Skin of body (tissue), 1 donor: ENCODE measurements at regions not wholly inside any gene's neighbourhood (a gene's known extent, or its start where the extent isn't known, plus 50 kb on each side); places are given as distances from the start of the nearest gene placed in this dataset.

Source experiments
- DNase-seq: peaks from one replicate; lab custom pipeline; 2025; lab: John Stamatoyannopoulos, UW

- DNase-seq: no peak
These were observed 225.3 kb upstream of the LNX1 start for GRCh38 chr4:53816561-53816960.

DNA sequence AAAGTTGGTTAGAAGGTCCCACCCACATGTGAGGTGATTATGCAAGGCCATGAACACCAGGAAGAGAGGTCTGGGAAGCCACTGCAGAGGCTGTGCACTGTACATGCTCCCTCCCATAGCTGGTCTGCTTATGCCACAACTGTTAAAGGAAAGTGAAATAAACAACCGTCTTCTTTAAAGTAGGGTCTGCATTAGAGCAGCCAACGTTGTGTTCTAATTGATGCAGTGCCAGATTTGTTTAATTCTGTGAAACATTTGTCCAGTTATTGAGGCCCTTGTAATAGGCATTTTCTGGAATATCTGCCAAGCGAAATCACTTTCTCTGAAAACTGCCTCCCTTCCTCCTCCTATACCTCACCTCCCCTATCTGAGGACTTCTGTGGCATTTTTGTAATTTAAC is 224.0 kb upstream of the LNX1 start:
- no peak for DNase-seq

GRCh38 chr4:53813998-53814397 is 222.7 kb upstream of the LNX1 start:
- no peak for DNase-seq

DNA sequence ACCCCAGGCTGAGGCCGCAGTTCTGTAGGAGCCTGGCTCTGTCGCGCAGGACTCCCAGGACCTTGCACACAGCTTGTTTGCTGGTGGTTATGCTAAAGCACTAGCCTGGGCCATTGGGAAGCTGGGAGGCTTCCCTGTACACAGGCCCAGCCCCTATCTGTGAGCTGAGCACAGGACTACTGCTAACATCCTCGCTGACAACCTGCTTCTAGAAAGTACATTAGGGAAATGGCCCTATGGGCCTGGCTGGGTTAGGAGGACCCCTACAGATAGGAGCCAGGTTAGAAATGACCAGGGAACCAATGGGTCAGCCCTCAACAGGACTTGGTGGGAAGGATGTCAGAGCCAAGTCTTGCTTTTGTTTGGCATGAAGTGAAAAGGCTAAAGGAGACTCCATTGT is 219.4 kb upstream of the LNX1 start:
- no peak for DNase-seq

- no peak for DNase-seq
These were observed 218.5 kb upstream of the LNX1 start for GRCh38 chr4:53809816-53810215.

- DNase-seq: no peak
These were observed 214.0 kb upstream of the LNX1 start for GRCh38 chr4:53805291-53805690.

- no peak for DNase-seq
These were observed 213.4 kb upstream of the LNX1 start for GRCh38 chr4:53804719-53805118.

DNA sequence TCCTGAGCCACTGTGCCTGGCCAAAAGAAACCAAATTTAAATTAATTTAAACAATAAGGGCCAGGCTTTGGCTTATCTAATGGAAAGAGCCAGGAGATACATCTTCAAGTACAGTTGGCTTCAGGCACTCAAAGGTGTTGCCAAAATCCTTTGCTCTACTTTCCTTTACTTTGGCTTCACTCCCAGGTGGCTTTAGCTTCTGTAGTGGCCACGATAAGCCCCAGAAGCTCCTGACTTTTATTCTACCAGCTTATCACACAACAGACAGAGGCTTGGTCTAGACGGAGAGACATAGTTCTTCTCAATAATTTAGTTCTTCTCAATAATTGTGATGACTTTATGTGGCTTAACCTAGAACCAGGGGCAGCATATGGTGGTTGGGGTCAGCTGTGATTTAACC is 211.2 kb upstream of the LNX1 start:
- DNase-seq: no peak

DNA sequence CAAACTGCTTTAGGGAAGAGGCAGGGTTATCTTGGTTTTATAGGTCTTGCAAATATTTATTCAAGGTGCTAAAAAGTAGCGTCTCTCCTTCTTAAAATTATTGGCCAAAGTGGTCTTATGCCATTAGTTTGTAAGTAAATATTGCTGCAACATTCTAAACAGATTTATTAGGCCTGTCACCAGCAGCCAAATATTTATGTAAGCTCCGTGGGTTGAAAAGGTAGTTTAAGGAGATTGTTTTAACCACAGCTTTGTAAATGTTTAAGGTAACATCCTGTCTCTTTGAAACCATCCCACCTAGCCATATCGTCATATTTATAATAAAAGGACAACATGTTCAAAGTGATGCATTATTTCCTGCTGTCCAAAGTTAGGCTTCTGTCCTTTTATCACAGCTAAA is 210.1 kb upstream of the LNX1 start:
- no peak for DNase-seq

DNA sequence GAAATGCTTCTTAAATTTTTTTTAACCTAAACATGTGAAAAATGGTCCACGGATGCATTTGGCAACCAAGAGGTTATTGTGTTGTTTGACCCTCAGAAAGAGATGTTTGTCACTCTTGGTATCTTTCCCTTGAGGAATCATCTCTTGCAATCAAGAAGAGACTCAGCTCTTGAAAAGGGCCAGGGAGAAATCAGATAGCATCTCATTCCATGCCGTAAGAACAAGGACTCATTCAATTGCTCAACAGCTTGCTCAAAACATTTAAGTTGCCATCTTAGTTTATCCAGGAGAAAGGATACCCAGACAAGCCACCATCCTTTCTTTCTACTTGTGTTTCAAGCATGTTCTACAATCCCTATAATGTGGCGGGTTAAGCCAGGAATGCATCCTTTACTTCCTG is 209.5 kb upstream of the LNX1 start:
- DNase-seq: no peak

- DNase-seq: no peak
These were observed 201.8 kb upstream of the LNX1 start for GRCh38 chr4:53793096-53793495.

- no peak for DNase-seq
These were observed 199.0 kb upstream of the LNX1 start for GRCh38 chr4:53790286-53790685.

DNA sequence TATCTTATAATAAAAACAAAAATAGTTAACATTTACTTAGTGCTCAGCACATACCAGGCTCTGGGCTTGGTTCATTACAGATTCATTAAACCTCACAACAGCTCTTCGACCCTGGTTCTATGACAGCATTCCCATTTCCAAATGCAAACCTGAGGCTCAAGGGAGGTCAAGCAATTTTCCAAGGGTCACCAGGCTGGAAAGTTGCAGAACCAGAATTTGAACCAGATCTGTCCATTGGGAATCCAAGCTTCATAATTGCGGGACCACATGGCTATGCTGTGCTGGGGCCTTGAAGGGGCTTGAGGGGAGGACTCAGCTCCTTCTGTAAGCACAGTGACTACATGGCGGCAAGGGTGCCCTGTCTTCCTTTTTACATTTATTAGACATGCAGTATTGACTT is 197.3 kb upstream of the LNX1 start:
- no peak for DNase-seq

GRCh38 chr4:53788011-53788410 is 196.7 kb upstream of the LNX1 start:
- DNase-seq: no peak

- DNase-seq: peak; percentile 42
These were observed 195.3 kb upstream of the LNX1 start for GRCh38 chr4:53786632-53787031.

DNA sequence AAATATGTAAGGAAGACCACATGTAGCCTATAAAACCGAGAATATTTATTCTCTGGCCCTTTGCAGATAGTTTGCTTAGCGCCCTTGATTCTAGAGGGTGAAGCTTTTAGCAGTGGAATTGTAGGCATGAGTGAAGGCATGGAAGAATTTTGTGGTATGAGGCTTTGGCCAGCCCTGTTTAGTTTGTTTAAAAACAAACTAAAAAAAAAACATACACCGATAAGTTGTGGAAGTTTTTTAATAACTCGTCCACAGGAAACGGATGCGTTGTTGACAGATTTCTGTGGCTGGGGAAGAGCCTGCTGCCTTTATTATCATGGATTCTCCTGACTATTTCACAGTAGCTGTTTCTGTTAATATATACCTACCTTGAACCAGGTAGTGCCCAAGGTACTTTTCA is 194.7 kb upstream of the LNX1 start:
- DNase-seq: no peak

DNA sequence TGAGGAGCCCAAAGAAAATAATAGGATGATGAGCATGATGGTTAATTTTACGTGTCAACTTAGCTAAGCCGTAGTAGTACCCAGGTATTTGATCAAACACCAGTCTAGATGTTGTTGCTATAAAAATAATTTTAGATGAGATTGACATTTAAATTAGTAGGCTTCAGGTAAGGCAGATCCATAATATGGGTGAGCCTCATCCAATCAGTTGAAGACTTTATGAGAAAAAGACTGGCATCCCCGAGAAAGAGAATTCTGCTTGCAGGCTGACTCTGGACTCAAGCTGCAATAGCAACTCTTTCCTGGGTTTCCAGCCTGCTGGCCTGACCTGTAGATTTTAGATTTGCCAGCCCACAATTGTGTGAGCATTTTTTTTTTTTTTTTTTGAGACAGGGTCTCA is 192.8 kb upstream of the LNX1 start:
- DNase-seq: no peak

GRCh38 chr4:53783208-53783859 is 192.0 kb upstream of the LNX1 start:
- no peak for DNase-seq

GRCh38 chr4:53782458-53782845 is 191.2 kb upstream of the LNX1 start:
- no peak for DNase-seq

GRCh38 chr4:53781629-53782457 is 190.6 kb upstream of the LNX1 start:
- DNase-seq: no peak

- DNase-seq: no peak
These were observed 189.6 kb upstream of the LNX1 start for GRCh38 chr4:53780736-53781400.

DNA sequence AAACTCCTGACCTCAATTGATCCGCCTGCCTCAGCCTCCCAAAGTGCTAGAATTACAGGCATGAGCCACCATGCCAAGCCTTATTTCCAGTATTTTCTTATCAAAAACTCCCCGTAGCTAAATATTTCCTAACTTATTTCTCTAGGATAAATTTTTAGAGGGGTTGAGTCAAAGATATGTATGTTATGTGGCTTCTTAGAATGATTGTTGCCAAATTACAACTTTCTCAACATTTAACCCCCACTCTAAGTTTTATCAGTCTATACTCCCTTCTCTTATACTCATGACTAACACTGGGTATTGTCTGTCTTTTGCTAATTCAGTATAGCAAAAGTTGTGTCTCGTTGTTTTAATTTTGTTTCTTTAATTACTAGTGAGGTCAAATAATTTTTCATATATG is 187.7 kb upstream of the LNX1 start:
- DNase-seq: no peak

- DNase-seq: no peak
These were observed 186.9 kb upstream of the LNX1 start for GRCh38 chr4:53778155-53778554.
